Spleen (tissue), 7 donors: ENCODE measurements at regions not wholly inside any gene's neighbourhood (a gene's known extent, or its start where the extent isn't known, plus 50 kb on each side); places are given as distances from the start of the nearest gene placed in this dataset.

Experiments
- POLR2A ChIP-seq, 3 donors: fragments of 450-650 bp; IDR thresholded peaks; one replicate each; pipeline ENCODE4 v1.5.1; 2017; ENCODE audit warnings: antibody characterized with exemption in 3 of 3, mild to moderate bottlenecking in 1 of 3
- TF ChIP-seq, protein P1 (sequence below), 11 experiments: fragments of 200-600 bp in 7 of 11; fragments of 450-650 bp in 4 of 11; sonication (generic) in 4 of 11; IDR thresholded peaks in 8 of 11; conservative IDR thresholded peaks in 3 of 11; 1 replicate in 7 of 11; 2 replicates in 4 of 11; pipeline versions ENCODE4 v1.4.0 to v1.8.0; 2016 to 2021; ENCODE audit warnings: antibody characterized with exemption in 11 of 11, inconsistent platforms in 4 of 11, mild to moderate bottlenecking in 1 of 11
- donor health status: DM: no; HTN: no; CAD: no; lungs with moderate emphysema.
- donor health status: DM: no; HTN: no; CAD: no.
- donor health status: DM: no; HTN: no; CAD: no.

DNA sequence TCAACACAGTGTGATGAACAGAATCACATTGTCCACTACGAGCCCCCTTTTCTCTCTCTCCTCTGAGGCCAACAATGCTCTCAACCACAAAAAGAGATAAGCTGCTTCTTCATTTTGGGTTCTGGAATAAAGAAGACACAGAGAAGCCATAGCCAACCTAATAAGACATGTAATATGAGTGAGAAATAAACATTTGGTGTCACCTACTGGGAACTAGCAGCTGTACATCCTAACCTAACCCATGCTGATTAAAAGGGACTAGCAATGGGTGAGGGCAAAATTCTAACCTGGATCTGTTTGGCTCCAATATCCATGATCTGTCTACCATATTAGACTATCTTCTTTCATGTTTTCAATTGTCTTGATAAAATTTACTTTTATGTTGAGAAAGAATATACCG lies 369.1 kb upstream of the MARCKS start:
- TF ChIP-seq, protein P1, sequence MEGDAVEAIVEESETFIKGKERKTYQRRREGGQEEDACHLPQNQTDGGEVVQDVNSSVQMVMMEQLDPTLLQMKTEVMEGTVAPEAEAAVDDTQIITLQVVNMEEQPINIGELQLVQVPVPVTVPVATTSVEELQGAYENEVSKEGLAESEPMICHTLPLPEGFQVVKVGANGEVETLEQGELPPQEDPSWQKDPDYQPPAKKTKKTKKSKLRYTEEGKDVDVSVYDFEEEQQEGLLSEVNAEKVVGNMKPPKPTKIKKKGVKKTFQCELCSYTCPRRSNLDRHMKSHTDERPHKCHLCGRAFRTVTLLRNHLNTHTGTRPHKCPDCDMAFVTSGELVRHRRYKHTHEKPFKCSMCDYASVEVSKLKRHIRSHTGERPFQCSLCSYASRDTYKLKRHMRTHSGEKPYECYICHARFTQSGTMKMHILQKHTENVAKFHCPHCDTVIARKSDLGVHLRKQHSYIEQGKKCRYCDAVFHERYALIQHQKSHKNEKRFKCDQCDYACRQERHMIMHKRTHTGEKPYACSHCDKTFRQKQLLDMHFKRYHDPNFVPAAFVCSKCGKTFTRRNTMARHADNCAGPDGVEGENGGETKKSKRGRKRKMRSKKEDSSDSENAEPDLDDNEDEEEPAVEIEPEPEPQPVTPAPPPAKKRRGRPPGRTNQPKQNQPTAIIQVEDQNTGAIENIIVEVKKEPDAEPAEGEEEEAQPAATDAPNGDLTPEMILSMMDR (IDR thresholded peaks at IDR 0.05 in 8 of 11, conservative IDR thresholded peaks at IDR 0.05 in 3 of 11), result no peak
- TF ChIP-seq POLR2A (IDR thresholded peaks at IDR 0.05), result no peak
